Natural killer cell (primary cell): ENCODE measurements at regions not wholly inside any gene's neighbourhood (a gene's known extent, or its start where the extent isn't known, plus 50 kb on each side); places are given as distances from the start of the nearest gene placed in this dataset.

Experiments used
- ATAC-seq, 3 donors: fragments of 150-1000 bp in 2 of 3; fragments of 200-7000 bp in 1 of 3; cut with Tn5 transposase; 1 replicate in 1 of 3; 2 replicates in 2 of 3; pipeline ENCODE4 v1.10.0; 2021; ENCODE audit warnings: mild to moderate bottlenecking in 2 of 3, moderate library complexity in 2 of 3
- DNase-seq, 2 donors: peaks; one replicate each; pipeline versions ENCODE4 v3.0.0 to v3.0.0-alpha.2; 2013 to 2021; ENCODE audit warnings: mixed read lengths in 1 of 2
- H3K27ac ChIP-seq: one replicate; pipeline ENCODE4 v1.5.1; 2013; ENCODE audit warnings: mild to moderate bottlenecking, low read length
- H3K27me3 ChIP-seq: one replicate; pipeline ENCODE4 v1.6.1; 2013; ENCODE audit warnings: low read length; ENCODE audit not compliant: control insufficient read depth, insufficient read depth
- H3K36me3 ChIP-seq: one replicate; pipeline ENCODE4 v1.6.1; 2013; ENCODE audit warnings: low read length; ENCODE audit not compliant: control insufficient read depth, insufficient read depth
- H3K4me1 ChIP-seq: one replicate; pipeline ENCODE4 v1.6.1; 2013; ENCODE audit warnings: low read length; ENCODE audit not compliant: control insufficient read depth, insufficient read depth
- H3K4me3 ChIP-seq: one replicate; pipeline ENCODE4 v1.5.1; 2013; ENCODE audit warnings: low read length
- H3K9me3 ChIP-seq: one replicate; pipeline ENCODE4 v1.6.1; 2013; ENCODE audit warnings: low read length; ENCODE audit not compliant: control insufficient read depth, insufficient read depth
- H3K27ac Mint-ChIP-seq, 2 donors: one replicate each; pipeline ENCODE4 v1.8.0; 2022; ENCODE audit warnings: mild to moderate bottlenecking in 2 of 2, mixed read lengths in 2 of 2, moderate library complexity in 1 of 2
- H3K27me3 Mint-ChIP-seq, 2 donors: one replicate each; pipeline ENCODE4 v1.8.0; 2022; ENCODE audit warnings: low read depth in 2 of 2, mixed read lengths in 2 of 2
- H3K36me3 Mint-ChIP-seq: one replicate; pipeline ENCODE4 v1.8.0; 2022; ENCODE audit warnings: mixed read lengths
- H3K4me1 Mint-ChIP-seq, 2 donors: one replicate each; pipeline ENCODE4 v1.8.0; 2022; ENCODE audit warnings: mixed read lengths in 2 of 2
- H3K4me3 Mint-ChIP-seq: one replicate; pipeline ENCODE4 v1.8.0; 2022; ENCODE audit warnings: mild to moderate bottlenecking, moderate library complexity, mixed read lengths
- H3K9me3 Mint-ChIP-seq, 2 donors: one replicate each; pipeline ENCODE4 v1.8.0; 2022; ENCODE audit warnings: mixed read lengths in 2 of 2
- WGBS: methylation state at CpG from one replicate; pipeline ENCODE4 v1.1.7; 2013; ENCODE audit warnings: missing lambda C conversion rate; ENCODE audit not compliant: insufficient coverage; 5-methylcytosine and 5-hydroxymethylcytosine counted together
- intact Hi-C: fragments of 100-400 bp; cut with micrococcal nuclease; formaldehyde crosslinking; loops from one replicate; pipeline ENCODE4 v1.14.2; 2022
- TF ChIP-seq, protein P1 (sequence below): fragments of 200-600 bp; IDR thresholded peaks from one replicate; pipeline ENCODE4 v1.8.0; 2022; ENCODE audit warnings: antibody characterized with exemption

GRCh38 chr9:80086386-80086785 lies 514.6 kb downstream of the TLE4 start:
- TF ChIP-seq, protein P1, sequence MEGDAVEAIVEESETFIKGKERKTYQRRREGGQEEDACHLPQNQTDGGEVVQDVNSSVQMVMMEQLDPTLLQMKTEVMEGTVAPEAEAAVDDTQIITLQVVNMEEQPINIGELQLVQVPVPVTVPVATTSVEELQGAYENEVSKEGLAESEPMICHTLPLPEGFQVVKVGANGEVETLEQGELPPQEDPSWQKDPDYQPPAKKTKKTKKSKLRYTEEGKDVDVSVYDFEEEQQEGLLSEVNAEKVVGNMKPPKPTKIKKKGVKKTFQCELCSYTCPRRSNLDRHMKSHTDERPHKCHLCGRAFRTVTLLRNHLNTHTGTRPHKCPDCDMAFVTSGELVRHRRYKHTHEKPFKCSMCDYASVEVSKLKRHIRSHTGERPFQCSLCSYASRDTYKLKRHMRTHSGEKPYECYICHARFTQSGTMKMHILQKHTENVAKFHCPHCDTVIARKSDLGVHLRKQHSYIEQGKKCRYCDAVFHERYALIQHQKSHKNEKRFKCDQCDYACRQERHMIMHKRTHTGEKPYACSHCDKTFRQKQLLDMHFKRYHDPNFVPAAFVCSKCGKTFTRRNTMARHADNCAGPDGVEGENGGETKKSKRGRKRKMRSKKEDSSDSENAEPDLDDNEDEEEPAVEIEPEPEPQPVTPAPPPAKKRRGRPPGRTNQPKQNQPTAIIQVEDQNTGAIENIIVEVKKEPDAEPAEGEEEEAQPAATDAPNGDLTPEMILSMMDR: no peak
- Histone ChIP-seq H3K4me3 (no peak overlapping the region), H3K27me3 (no peaks in the 10 kb centered on the region), H3K9me3 (no peaks in the 10 kb centered on the region), H3K4me1 (no peaks in the 10 kb centered on the region), H3K27ac (no peak overlapping the region), H3K36me3 (no peaks in the 10 kb centered on the region)
- intact Hi-C loops: no loop called here
- no peaks in the 10 kb centered on the region for H3K27me3 Mint-ChIP-seq
- H3K4me1 Mint-ChIP-seq: no peaks in the 10 kb centered on the region
- no peak overlapping the region for H3K27ac Mint-ChIP-seq
- WGBS: 28% methylated on average over 3 of the region's 4 CpGs
- DNase-seq (no peak), ATAC-seq (no peak)
- H3K9me3 Mint-ChIP-seq: no peaks in the 10 kb centered on the region
- no peak overlapping the region for H3K4me3 Mint-ChIP-seq
- H3K36me3 Mint-ChIP-seq: no peaks in the 10 kb centered on the region

DNA sequence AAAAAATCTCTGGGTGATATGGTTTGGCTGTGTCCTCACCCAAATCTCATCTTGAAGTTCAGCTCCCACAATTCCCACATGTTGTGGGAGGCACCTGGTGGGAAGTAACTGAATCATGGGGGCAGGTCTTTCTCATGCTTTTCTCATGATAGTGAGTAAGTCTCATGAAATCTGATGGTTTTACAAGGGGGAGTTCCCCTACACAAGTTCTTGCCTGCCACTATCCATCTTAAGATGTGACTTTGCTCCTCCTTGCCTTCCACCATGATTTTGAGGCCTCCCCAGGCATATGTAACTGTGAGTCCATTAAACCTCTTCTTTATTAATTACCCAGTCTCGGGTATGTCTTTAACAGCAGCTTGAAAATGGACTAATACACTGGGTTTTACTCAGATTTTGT lies 513.9 kb downstream of the TLE4 start:
- Mint-ChIP-seq H3K4me1 (no peaks in the 10 kb centered on the region), H3K27ac (no peak overlapping the region), H3K27me3 (no peaks in the 10 kb centered on the region), H3K36me3 (no peaks in the 10 kb centered on the region), H3K4me3 (no peak overlapping the region), H3K9me3 (no peaks in the 10 kb centered on the region)
- Histone ChIP-seq H3K27ac (no peak overlapping the region), H3K4me1 (no peaks in the 10 kb centered on the region), H3K27me3 (no peaks in the 10 kb centered on the region), H3K9me3 (no peaks in the 10 kb centered on the region), H3K36me3 (no peaks in the 10 kb centered on the region), H3K4me3 (no peak overlapping the region)
- ATAC-seq: no peak
- 75% methylated on average over 1 of the region's 1 CpG for WGBS
- DNase-seq: no peak
- TF ChIP-seq, protein P1: no peak
- intact Hi-C loops: no loop called here

- H3K27me3 ChIP-seq: no peaks in the 10 kb centered on the region
- intact Hi-C loops: no loop called here
- no peaks in the 10 kb centered on the region for H3K9me3 ChIP-seq
- Mint-ChIP-seq H3K4me3 (no peak overlapping the region), H3K27ac (no peak overlapping the region), H3K9me3 (peaks cover 0 to under 1% of the 10 kb centered on the region in 2 donors), H3K27me3 (no peaks in the 10 kb centered on the region), H3K36me3 (no peaks in the 10 kb centered on the region), H3K4me1 (no peaks in the 10 kb centered on the region)
- H3K4me3 ChIP-seq: no peak overlapping the region
- 78% methylated on average over 2 of the region's 2 CpGs for WGBS
- TF ChIP-seq, protein P1: no peak
- DNase-seq (no peak), ATAC-seq (no peak)
- no peaks in the 10 kb centered on the region for H3K36me3 ChIP-seq
- no peak overlapping the region for H3K27ac ChIP-seq
- H3K4me1 ChIP-seq: no peaks in the 10 kb centered on the region
Observed at GRCh38 chr9:80082213-80082612, 510.4 kb downstream of the TLE4 start.

GRCh38 chr9:80078826-80079225 lies 507.1 kb downstream of the TLE4 start:
- H3K27ac ChIP-seq: no peak overlapping the region
- TF ChIP-seq, protein P1: no peak
- intact Hi-C loops: no loop called here
- Mint-ChIP-seq H3K36me3 (no peaks in the 10 kb centered on the region), H3K9me3 (peaks cover 0 to 3% of the 10 kb centered on the region in 2 donors), H3K27ac (no peak overlapping the region), H3K4me3 (no peak overlapping the region), H3K27me3 (no peaks in the 10 kb centered on the region), H3K4me1 (no peaks in the 10 kb centered on the region)
- 100% methylated on average over 1 of the region's 1 CpG for WGBS
- H3K9me3 ChIP-seq: no peaks in the 10 kb centered on the region
- no peaks in the 10 kb centered on the region for H3K36me3 ChIP-seq
- no peaks in the 10 kb centered on the region for H3K27me3 ChIP-seq
- ATAC-seq: no peak
- no peak for DNase-seq
- no peak overlapping the region for H3K4me3 ChIP-seq
- H3K4me1 ChIP-seq: no peaks in the 10 kb centered on the region
